KBM-7 (cell line): ENCODE measurements at regions not wholly inside any gene's neighbourhood (a gene's known extent, or its start where the extent isn't known, plus 50 kb on each side); places are given as distances from the start of the nearest gene placed in this dataset.
"Not testable (repeated sequence)": the region's sequence is repeated elsewhere in the genome, so short reads cannot be mapped to it uniquely, and the experiment has no call there.

ENCODE experiments used
- DNase-seq: peaks from one replicate; pipeline ENCODE4 v3.0.0-alpha.2; 2015
- in situ Hi-C: fragments of 300-500 bp; cut with MboI; formaldehyde crosslinking; loops from 2 replicates; pipeline ENCODE4 v1.14.3; 2020; ENCODE audit warnings: low sequenced_read_pairs, low pct_unique_long_range_greater_than_20kb, mixed read lengths

DNA sequence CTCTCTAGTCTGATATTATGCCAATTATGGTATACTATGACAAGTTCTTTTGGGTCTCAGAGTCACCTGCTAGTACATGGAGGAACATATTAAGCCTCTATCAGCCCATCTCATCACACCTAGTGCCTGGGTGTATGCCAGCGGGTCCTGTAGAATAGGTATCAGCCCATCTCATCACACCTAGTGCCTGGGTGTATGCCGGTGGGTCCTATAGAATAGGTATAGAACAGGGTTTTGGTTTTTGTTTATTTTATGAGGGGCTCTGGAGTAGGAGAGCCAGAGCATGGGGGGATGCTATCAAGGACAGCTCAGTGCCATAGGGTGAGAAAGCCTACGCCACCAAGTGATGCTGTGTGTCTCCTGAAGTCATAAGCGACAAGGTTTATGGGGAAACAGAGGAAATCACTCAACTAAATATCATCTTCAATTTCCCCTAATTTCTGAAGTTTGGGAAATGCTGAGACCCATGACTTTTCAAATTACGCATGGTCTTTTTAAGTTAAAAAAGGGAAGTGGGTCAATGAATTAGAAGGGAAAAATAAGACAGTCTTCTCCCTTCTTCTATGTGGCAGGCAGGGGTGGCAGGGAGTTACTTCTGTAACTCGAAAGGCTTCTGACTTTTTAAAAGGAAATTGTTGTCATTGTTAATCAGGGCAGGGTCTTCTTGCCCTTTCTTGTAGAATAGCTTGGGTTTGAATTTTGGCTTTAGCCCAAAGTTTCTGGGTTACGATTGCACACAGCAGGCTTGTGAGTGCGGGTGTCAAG, 781.0 kb upstream of the TPTE start:
- DNase-seq, in situ Hi-C loops: not testable (repeated sequence)

DNA sequence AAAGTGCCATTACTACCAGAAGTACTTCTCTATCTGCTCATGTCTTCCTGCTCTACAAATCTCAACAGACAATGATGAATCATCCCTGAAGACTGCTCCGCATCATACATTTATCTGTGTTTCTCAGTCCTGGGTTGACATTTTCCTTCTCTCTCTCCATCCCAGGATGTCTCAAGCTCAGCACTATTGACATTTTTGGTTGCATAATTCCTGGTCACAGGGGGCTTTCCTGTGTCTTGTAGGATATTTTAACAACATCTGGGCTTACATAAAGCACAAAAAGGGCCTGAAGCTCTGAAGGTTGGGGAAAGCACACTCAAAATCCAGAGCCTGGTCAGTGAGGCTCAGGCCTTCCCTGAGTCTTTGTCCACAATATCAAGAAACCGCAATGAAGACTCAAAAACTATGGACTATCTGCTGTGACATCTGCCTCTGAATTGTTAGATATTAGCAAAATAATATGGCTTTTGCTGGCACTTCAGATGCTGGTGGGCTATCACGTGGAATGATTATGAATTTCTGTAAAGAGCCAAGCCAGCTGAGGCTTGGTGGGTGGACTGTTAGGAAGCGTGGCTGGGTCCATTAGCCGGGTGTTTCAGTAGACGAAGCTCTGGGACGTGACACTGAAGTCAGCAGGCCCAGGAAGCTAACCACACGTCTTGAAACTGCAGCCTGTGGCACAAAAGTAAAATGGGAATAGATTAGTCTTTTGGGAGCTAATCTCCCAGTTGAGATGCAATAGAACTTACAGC, 780.2 kb upstream of the TPTE start:
- DNase-seq, in situ Hi-C loops: not testable (repeated sequence)

DNA sequence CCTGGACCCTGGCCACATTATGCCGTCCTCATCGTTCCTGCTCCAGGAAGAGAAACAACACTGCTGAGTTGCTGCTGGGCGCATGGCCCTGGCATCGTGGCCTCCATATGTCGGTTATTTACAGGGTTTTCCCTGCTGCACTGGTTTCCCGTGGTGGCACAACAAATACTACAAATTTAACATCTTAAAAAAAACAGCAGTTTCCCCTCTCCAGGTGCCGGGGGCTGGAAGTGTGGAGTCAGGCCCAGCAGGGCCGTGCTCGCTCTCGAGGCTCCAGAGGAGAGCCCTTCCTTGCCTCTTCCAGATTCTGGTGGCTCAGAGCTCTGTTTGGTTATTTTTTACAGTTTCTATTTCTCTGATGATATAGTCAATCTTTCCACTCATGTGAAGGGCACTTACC, 777.8 kb upstream of the TPTE start:
- in situ Hi-C loops, DNase-seq: not testable (repeated sequence)

DNA sequence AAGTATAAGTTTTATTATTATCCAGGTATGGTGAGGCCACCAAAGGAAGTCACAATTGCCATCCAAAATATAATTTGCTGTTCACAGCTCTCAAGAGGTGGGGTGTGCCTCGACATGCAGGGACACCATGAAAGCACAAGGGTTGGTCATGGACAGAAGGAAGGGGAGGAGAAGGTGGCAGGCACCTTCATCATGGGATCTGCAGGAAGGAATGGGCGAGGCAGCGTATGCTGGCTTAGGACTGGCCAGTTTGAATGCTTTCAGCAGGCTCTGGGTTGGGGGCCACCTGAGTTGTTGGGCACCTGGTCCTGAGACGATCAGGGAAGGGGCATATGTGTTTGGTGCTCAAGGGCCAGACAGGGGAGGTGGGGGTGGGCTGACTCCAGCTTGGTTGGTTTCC, 777.2 kb upstream of the TPTE start:
- in situ Hi-C loops, DNase-seq: not testable (repeated sequence)

DNA sequence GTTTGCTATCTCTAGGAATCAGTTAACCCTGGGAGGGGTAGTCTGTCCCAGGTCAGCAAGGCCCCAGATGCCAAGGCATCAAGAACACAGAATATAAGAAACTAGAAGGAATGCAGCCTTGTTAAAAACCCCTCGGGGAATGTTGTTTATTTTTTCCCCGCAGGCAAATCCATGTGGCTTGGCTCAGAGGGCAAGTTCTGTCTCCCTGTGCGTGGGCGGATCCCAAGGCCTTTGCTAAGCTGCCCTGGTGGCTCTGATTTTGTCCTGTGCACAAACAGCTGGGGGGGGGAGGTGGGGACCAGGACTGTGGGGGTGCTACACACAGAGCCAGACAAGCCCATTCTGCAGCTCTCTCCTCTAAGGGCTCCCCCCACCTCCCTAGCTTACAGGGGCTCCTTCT, 776.8 kb upstream of the TPTE start:
- DNase-seq, in situ Hi-C loops: not testable (repeated sequence)

DNA sequence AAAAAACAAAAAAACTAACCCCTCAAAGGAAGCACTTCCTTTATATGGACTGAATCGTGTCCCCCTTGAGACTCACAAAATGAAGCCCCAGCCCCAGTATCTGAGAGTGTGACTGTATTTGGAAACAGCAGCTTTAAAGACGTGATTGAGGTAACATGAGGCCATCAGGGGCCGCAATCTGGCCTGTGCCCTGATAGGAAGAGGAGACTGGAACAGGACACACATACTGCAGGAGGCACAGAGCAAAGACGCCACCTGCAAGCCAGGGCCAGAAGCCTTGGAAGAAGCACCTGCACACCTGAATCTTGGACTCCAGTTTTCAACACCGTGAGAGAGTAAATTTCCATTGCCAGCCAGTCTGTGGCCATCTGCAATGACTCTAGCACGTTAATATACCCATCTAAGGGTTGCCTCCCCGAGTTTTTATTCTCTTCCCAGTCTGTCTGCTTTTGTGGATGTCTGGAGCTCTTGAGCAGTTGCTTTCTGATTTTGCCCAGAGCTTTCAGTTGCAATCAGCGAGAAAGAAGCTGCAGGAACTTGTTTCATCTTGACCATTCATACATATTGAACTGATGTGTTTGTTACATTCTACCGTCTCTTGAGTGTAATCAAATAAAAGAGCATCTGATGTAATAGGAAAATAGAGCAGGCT, 775.8 kb upstream of the TPTE start:
- DNase-seq, in situ Hi-C loops: not testable (repeated sequence)

DNA sequence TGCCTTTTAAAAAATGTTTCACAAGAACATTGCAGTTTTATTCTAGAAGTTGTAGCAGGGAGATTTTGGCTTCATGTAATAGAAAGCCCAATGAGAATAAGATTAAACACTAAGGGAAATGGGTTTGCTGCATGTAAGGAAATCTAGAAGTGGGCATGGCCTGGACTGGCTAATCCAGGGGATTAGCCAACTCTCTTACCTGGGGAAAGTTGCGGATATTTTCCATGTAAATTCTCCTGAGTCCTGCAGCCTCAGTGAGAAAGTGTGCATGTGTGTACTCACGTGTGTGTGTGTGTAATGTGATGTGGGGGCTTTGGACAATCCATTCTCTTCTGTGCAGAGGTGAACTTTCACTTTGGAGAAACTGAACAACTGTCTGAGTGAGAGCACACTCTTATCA, 775.1 kb upstream of the TPTE start:
- DNase-seq, in situ Hi-C loops: not testable (repeated sequence)

DNA sequence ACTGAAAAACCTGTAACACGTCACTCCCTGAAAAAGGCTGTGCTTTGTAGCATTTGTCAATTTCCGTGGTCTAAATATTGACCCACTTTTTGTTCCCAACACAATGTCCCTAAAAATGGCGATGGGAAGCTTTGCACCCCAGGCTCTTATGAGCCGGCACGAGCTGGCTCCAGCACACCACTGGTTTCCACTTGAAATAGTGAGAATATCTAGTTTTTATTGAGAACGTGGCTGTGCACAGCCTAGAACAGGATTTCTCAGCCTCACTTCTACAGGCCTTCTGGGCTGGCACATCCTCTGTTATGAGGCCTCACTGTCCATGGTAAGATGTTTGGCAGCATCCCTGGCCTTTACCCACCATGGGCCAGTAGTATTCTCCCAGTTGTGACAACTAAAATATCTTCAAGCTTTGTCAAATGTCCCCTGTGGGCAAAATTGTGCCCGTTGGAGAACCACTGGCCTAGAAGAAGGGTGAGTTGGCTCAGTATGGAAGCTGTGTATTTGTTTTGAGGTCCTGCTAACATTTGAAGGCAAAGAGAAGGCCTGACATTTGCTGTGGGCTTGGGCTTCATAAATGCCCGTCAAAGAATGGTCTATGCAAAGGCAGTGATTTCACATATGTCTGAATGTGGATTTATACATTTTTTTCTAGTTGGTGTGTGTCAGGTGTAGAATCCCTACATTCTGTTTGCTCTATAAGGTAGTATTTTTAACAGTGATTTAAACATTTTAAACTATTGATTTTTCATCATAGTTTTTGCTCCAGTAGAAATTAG, 774.4 kb upstream of the TPTE start:
- in situ Hi-C loops, DNase-seq: not testable (repeated sequence)

DNA sequence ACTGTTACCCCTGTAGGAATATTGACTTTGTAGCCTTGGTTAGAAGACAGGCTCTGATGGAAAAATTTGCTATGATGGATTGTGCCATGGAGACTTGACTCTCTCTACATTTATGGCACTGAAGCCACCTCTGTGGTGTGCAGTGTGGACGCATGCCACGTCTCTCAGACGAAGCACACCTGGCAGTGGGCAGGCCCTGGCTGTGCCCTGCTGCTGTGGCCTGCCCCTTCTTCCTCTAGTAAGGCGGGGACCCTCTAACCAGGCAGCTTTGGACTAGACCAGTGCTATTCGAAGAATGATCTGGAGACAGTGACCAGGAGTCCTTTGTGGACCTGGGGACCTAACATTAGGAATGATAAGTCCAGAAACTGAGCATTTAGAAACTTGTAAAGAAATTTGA, 773.5 kb upstream of the TPTE start:
- in situ Hi-C loops, DNase-seq: not testable (repeated sequence)

DNA sequence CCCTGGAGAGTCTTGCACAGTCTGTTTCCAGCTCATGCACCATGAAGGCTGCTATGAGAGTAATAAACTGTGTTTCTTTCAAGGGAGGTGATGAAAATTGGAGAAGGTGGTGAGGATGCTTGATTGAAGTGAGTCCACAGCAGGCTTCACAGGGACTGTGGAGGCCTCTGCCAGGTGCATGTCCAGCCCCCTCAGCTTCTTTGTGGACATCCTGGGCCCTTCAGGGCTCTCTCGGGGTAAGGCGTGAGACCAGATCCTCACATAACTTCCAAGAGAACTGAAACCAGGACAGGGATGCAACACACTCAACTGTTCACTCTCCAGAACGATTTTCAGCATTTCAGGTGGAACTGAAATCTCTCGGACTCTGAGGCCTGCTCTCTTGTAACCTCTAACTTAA, 772.9 kb upstream of the TPTE start:
- in situ Hi-C loops, DNase-seq: not testable (repeated sequence)

DNA sequence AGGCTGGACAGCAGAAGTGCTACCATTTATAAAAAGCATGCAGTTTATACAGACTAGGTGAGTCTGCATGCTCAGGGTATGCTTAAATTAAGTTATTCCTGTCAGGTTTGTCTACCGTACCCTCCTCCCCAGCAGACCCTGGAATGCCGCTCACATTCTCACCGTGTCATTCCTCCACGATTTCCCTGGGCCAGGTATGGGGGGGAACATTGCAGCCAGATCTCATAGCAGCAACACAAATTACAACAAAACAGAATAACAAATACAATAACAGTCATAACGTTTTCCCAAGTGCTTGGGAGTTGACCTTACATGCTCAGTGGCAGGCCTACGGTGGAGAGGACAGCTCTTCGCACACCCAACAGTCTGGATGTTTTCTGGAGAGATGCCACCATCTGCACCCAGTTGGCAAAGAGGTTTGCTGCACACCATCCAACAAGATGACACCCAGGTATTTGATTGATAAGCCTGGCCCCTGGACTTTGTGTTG, 771.6 kb upstream of the TPTE start:
- in situ Hi-C loops, DNase-seq: not testable (repeated sequence)

DNA sequence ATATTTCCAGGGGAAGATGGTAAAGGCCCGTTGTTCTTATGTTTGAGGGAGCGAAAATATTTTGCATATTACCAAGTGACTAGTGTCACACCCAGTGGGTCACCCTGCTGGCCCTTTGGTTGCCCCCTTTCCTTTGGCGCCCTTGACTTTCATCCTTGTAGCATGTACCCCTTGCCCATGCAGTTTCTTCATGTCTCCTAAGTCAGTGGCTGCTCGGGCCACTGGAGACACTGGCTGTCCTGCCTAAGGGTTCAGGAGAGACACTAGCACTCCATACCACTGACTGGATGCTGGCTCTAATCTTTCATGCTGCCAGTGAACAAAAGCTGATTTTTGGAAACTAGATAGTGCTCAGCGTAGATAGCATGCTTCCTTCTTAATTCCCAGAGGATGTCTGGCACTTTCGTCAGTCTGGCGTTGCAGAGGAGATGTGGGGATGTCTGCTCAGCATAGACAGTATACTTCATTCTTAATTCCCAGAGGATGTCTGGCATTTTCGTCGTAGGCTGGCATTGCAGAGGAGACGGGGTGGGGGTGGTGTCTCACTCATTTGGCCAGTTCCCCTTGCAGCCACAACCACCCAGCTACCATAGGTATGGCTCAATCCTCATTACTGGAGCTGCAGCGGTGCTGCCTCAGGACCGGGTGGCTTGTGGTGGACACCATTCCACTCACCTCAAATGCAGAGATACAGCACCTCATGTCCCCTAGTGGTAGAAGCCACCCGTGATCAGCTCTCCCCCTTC, 770.9 kb upstream of the TPTE start:
- DNase-seq = no peak

DNA sequence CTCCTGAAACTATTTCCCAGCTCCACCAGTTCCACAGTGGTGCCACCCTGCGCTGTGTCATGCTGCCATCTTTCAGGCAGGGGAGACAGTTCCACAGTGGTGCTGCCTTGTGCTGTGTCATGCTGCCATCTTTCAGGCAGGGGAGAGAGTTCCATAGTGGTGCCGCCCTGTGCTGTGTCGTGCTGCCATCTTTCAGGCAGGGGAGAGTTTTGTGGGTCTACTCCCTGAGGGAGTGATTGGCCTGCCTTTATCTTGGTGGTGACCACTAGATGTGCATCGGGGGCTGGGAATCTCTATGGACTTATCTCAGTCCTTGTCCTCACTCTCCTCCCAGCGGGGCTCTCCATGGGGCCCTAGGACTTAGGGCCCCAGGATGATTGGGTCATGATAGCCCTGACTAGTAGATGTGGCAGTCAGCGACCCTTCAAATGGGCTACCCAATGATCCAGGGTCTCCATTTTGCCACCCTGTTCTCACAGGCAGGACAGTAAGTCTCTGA, 770.2 kb upstream of the TPTE start:
- DNase-seq, in situ Hi-C loops: not testable (repeated sequence)

More for the DNA sequence above, 770.9 kb upstream of the TPTE start:
- in situ Hi-C loops = no loop called here

DNA sequence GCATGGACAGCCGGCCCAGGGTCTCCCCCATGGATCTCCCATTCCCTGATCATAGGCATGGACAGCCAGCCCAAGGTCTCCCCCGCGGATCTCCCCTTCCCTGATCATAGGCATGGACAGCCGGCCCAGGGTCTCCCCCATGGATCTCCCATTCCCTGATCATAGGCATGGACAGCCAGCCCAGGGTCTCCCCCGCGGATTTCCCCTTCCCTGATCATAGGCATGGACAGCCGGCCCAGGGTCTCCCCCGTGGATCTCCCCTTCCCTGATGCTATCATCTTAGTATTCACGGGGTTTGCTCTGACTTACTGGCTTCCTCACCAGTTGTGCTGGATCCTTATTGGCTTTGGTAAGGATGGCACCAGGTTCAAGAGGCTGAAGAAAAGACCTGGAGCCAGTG, 769.4 kb upstream of the TPTE start:
- in situ Hi-C loops, DNase-seq: not testable (repeated sequence)

DNA sequence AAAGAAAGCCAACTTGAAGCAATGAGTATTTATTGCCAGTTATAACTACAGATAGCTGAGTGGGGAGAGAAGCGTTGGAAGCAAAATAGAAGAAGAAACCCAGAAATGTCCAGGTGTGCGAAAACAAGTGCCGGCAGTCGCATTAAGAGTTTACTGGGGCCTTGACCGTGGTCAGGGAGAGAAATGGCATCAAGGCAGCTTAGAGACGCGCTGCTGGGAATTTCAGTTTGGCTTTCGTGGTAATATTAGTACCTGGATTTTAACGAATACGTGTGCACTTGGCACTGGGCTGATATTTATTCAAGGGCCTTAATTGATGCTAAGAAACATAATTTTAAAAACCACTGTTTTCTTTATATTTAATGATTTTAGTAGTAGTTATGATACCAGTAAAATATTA, 767.9 kb upstream of the TPTE start:
- in situ Hi-C loops, DNase-seq: not testable (repeated sequence)

DNA sequence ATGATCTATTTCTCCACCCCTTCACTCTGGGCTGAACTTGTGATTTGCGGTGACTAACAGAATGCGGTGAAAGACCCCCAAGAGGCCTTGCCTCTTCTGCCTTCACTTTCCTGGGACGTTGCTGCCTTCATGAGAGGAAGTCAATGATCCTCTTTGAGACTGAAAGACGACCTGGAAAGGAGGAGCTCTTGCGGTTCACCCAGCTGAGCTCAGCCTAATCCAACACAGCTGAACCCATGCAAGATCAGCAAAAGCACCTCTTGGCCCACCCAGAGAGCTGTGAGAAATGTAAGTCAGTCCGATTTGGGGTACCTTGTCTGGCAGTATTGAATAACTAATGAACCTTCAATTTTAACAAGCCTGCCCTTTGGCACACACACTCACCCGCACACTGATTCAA, 767.4 kb upstream of the TPTE start:
- no peak for DNase-seq
- in situ Hi-C loops = no loop called here

DNA sequence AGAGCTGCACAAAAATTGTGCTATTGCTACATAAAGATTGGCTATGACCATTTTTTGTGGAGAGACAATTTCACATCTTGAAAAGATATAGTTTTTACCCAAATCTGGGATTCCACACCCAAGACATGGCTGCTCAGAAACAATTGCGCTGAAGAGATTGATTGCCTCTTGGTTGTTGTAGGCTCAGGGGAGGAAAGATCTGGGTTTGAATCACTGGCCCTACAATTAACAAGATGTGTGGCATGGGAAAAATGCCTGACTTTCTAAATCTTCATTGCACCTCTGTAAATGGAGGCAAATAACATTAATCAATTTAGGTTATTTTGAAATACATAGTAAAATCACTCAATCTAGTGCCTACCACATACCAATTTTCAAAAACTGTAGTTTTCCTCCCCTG, 766.9 kb upstream of the TPTE start:
- in situ Hi-C loops, DNase-seq: not testable (repeated sequence)

DNA sequence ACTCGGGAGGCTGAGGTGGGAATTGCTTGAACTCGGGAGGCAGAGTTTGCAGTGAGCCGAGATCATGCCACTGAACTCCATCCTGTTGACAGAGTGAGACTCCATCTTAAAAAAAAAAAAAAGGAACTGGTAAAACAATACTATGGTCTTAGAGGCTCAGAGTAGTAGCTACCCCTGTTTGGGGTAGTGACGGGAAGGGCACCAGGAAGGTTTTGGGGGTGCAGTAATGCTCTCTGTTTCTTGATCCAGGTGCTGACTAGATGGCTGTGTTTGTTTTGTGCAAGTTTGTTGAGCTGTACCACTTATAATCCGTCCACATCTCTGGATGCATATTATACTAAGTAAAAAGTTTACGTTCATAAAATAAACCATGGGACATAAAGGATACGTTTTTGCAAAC, 765.8 kb upstream of the TPTE start:
- in situ Hi-C loops = no loop called here
- no peak for DNase-seq
